ENCODE measurements at regions not wholly inside any gene's neighbourhood (a gene's known extent, or its start where the extent isn't known, plus 50 kb on each side); places are given as distances from the start of the nearest gene placed in this dataset.

GRCh38 chr10:10844251-10844650 is 173.4 kb upstream of the CELF2 start:
- no peak for DNase-seq
- no peaks in the 10 kb centered on the region for H3K4me1 Mint-ChIP-seq (ENCODE audit: low read depth, unreplicated experiment)
- no peaks in the 10 kb centered on the region for H3K36me3 Mint-ChIP-seq (ENCODE audit: insufficient read depth, unreplicated experiment)
- H3K4me1 ChIP-seq: no peaks in the 10 kb centered on the region
- peaks cover 10% of the 10 kb centered on the region for H3K9me3 Mint-ChIP-seq (ENCODE audit: unreplicated experiment)
- no peaks in the 10 kb centered on the region for H3K36me3 ChIP-seq (ENCODE audit: control insufficient read depth, insufficient read depth, low read length)
- TF ChIP-seq CTCF (IDR thresholded peaks at IDR 0.05; ENCODE audit: insufficient read depth in 1 of 2, low read depth in 1 of 2, low read length in 1 of 2, severe bottlenecking in 1 of 2, unreplicated experiment in 1 of 2): no peak
- ChIA-PET POLR2A (no interaction called here), CTCF (no interaction called here)
- no peak overlapping the region for H3K27ac Mint-ChIP-seq (ENCODE audit: unreplicated experiment)
- H3K4me3 ChIP-seq (ENCODE audit: low read depth, low read length): no peak overlapping the region
- H3K4me3 Mint-ChIP-seq (ENCODE audit: unreplicated experiment): no peak overlapping the region
- H3K27me3 Mint-ChIP-seq (ENCODE audit: insufficient read depth, unreplicated experiment): peaks cover 10% of the 10 kb centered on the region
- no TSS peak for BruUV-seq (replicated peaks)
- H3K9me3 ChIP-seq: peaks cover 5% of the 10 kb centered on the region; the same call in 1 of the 2 replicates
- intact Hi-C loops (cut with micrococcal nuclease; ENCODE audit: unreplicated experiment): no loop called here
- no peaks in the 10 kb centered on the region for H3K27me3 ChIP-seq (replicated peaks; ENCODE audit: control insufficient read depth, insufficient read depth, low read length)

- Mint-ChIP-seq H3K27me3 (ENCODE audit: insufficient read depth, unreplicated experiment) (peaks cover 10% of the 10 kb centered on the region), H3K4me3 (ENCODE audit: unreplicated experiment) (no peak overlapping the region), H3K36me3 (ENCODE audit: insufficient read depth, unreplicated experiment) (no peaks in the 10 kb centered on the region), H3K27ac (ENCODE audit: unreplicated experiment) (no peak overlapping the region), H3K9me3 (ENCODE audit: unreplicated experiment) (peaks cover under 1% of the 10 kb centered on the region), H3K4me1 (ENCODE audit: low read depth, unreplicated experiment) (no peaks in the 10 kb centered on the region)
- Histone ChIP-seq H3K36me3 (ENCODE audit: control insufficient read depth, insufficient read depth, low read length) (no peaks in the 10 kb centered on the region), H3K27me3 (replicated peaks; ENCODE audit: control insufficient read depth, insufficient read depth, low read length) (no peaks in the 10 kb centered on the region), H3K4me3 (ENCODE audit: low read depth, low read length) (no peak overlapping the region), H3K4me1 (no peaks in the 10 kb centered on the region), H3K9me3 (peaks cover 5% of the 10 kb centered on the region; the same call in 1 of the 2 replicates)
- POLR2A ChIA-PET: no interaction called here
- intact Hi-C loops (cut with micrococcal nuclease; ENCODE audit: unreplicated experiment): no loop called here
- no peak for DNase-seq
- no TSS peak for BruUV-seq (replicated peaks)
- no peak for TF ChIP-seq CTCF (IDR thresholded peaks at IDR 0.05; ENCODE audit: insufficient read depth in 1 of 2, low read depth in 1 of 2, low read length in 1 of 2, severe bottlenecking in 1 of 2, unreplicated experiment in 1 of 2)
- CTCF ChIA-PET: no interaction called here
These were observed 172.5 kb upstream of the CELF2 start for GRCh38 chr10:10845185-10845584.

DNA sequence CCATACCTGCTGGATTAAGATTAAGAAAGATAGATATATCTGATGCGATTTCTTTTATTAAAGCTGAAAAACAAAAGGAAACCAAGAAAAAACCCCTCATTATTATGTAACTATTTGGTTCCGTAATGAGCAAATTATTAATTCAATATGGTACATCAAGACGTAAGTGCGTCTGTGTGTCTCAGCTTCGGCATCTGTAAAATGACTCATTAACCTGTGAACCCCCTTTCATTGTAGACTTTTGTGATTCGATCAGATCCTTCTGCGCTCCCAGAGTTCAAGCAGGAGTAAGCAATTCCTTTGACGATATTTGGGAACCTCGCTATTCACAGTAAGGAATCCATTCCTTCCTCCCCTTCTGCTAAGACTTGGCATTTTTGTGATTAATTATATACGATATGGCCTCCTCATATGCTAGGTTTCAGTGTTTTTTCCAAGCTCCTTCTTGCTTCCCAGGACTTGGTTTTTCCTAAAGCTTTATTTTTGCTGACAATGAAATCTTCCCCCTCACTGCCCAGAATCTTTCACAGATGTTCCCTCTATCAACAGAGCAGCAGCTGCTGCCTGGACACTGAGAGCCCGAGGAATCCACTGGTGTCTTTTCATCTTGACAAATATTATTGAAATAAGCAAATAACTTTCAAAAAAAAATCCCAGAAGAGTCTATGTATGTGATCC is 171.7 kb upstream of the CELF2 start:
- no peaks in the 10 kb centered on the region for H3K9me3 Mint-ChIP-seq (ENCODE audit: unreplicated experiment)
- Histone ChIP-seq H3K27me3 (replicated peaks; ENCODE audit: control insufficient read depth, insufficient read depth, low read length) (no peaks in the 10 kb centered on the region), H3K4me1 (no peaks in the 10 kb centered on the region), H3K36me3 (ENCODE audit: control insufficient read depth, insufficient read depth, low read length) (no peaks in the 10 kb centered on the region), H3K4me3 (ENCODE audit: low read depth, low read length) (no peak overlapping the region), H3K9me3 (peaks cover 5% of the 10 kb centered on the region; the same call in 1 of the 2 replicates)
- BruUV-seq (replicated peaks): no TSS peak
- ChIA-PET CTCF (no interaction called here), POLR2A (no interaction called here)
- intact Hi-C loops (cut with micrococcal nuclease; ENCODE audit: unreplicated experiment): no loop called here
- DNase-seq: no peak
- no peaks in the 10 kb centered on the region for H3K4me1 Mint-ChIP-seq (ENCODE audit: low read depth, unreplicated experiment)
- peaks cover 12% of the 10 kb centered on the region for H3K27me3 Mint-ChIP-seq (ENCODE audit: insufficient read depth, unreplicated experiment)
- no peaks in the 10 kb centered on the region for H3K36me3 Mint-ChIP-seq (ENCODE audit: insufficient read depth, unreplicated experiment)
- no peak overlapping the region for H3K27ac Mint-ChIP-seq (ENCODE audit: unreplicated experiment)
- H3K4me3 Mint-ChIP-seq (ENCODE audit: unreplicated experiment): no peak overlapping the region
- no peak for TF ChIP-seq CTCF (IDR thresholded peaks at IDR 0.05; ENCODE audit: insufficient read depth in 1 of 2, low read depth in 1 of 2, low read length in 1 of 2, severe bottlenecking in 1 of 2, unreplicated experiment in 1 of 2)
